HCT116 (cell line): ENCODE measurements at regions not wholly inside any gene's neighbourhood (a gene's known extent, or its start where the extent isn't known, plus 50 kb on each side); places are given as distances from the start of the nearest gene placed in this dataset.

Experiments used
- ATAC-seq: fragments of 200-7000 bp; cut with Tn5 transposase; 2 replicates; pipeline ENCODE4 v1.9.1; 2020; ENCODE audit warnings: mild to moderate bottlenecking, moderate library complexity
- BruUV-seq: library from RNA; stranded (reverse); fragments of 400-500 nt; replicated peaks from 2 replicates; lab custom pipeline; 2021; lab: Mats Ljungman, UMichigan
- CTCF ChIA-PET: fragments of 300-600 bp; sonication (Branson Sonifier 250); formaldehyde crosslinking; loops from one replicate; lab custom pipeline; 2021; ENCODE audit warnings: antibody characterized with exemption; lab: Charles Lee
- POLR2A ChIA-PET: fragments of 300-600, 350-600 bp; sonication (Branson Sonifier 250); formaldehyde crosslinking; loops from one replicate; lab custom pipeline; 2021; ENCODE audit warnings: antibody characterized with exemption; lab: Charles Lee
- RAD21 ChIA-PET, 2 experiments: fragments of 300-600 bp; sonication (Branson Sonifier 250); formaldehyde crosslinking; loops; one replicate each; lab custom pipeline; 2023; ENCODE audit warnings: low total read pairs in 2 of 2; ENCODE audit not compliant: uncharacterized antibody in 2 of 2, unreplicated experiment in 2 of 2, low non-redundant PET in 1 of 2; lab: Charles Lee
- DNase-seq: peaks from one replicate; pipeline ENCODE4 v3.0.0-alpha.2; 2010; ENCODE audit warnings: low read depth, low spot score
- H2AFZ ChIP-seq: fragments of 200-600 bp; shearing (Covaris generic), sonication (generic); 2 replicates; pipeline ENCODE4 v1.6.1; 2017; ENCODE audit warnings: low read depth, mixed run types, mixed read lengths, antibody characterized with exemption, low read length; ENCODE audit not compliant: poor library complexity, severe bottlenecking
- H3K27ac ChIP-seq: 2 replicates; pipeline ENCODE4 v1.5.1; 2012; ENCODE audit warnings: low read depth, low read length
- H3K27me3 ChIP-seq: fragments of 200-600 bp; sonication (generic); 2 replicates; pipeline ENCODE4 v1.6.1; 2016; ENCODE audit warnings: mixed run types, low read length, mixed read lengths; ENCODE audit not compliant: insufficient read depth
- H3K36me3 ChIP-seq, 2 experiments: fragments of 200-500 bp in 1 of 2; fragments of 200-600 bp in 1 of 2; sonication (Bioruptor generic) in 1 of 2; sonication (generic) in 1 of 2; 2 replicates each; pipeline versions ENCODE4 v1.5.1 to v1.6.1; 2014 to 2016; ENCODE audit warnings: low read length in 2 of 2, inconsistent platforms in 1 of 2, mixed read lengths in 1 of 2, mixed run types in 1 of 2; ENCODE audit not compliant: insufficient read depth in 2 of 2, control insufficient read depth in 1 of 2
- H3K4me1 ChIP-seq, 2 experiments: fragments of 200-600 bp in 1 of 2; sonication (generic) in 1 of 2; 2 replicates each; pipeline versions ENCODE4 v1.5.1 to v1.6.1; 2012 to 2017; ENCODE audit warnings: low read length in 2 of 2, inconsistent platforms in 1 of 2, mild to moderate bottlenecking in 1 of 2, mixed read lengths in 1 of 2, mixed run types in 1 of 2, moderate library complexity in 1 of 2; ENCODE audit not compliant: insufficient read depth in 2 of 2, control insufficient read depth in 1 of 2
- H3K4me2 ChIP-seq: fragments of 200-600 bp; sonication (generic); 2 replicates; pipeline ENCODE4 v1.6.1; 2017; ENCODE audit warnings: mixed run types, low read length, mixed read lengths
- H3K4me3 ChIP-seq, 2 experiments: fragments of 200-600 bp in 1 of 2; sonication (generic) in 1 of 2; replicated peaks in 1 of 2; 2 replicates each; pipeline ENCODE4 v1.5.1; 2011 to 2016; ENCODE audit warnings: low read length in 2 of 2, control low read depth in 1 of 2, low read depth in 1 of 2, mild to moderate bottlenecking in 1 of 2, mixed read lengths in 1 of 2, mixed run types in 1 of 2
- H3K79me2 ChIP-seq: fragments of 200-600 bp; sonication (generic); 2 replicates; pipeline ENCODE4 v1.6.1; 2017; ENCODE audit warnings: mild to moderate bottlenecking, mixed run types, low read length, moderate library complexity, mixed read lengths; ENCODE audit not compliant: insufficient read depth
- H3K9ac ChIP-seq: fragments of 200-600 bp; sonication (generic); 2 replicates; pipeline ENCODE4 v1.6.1; 2016; ENCODE audit warnings: low read length, mixed read lengths
- H3K9me2 ChIP-seq: fragments of 200-600 bp; sonication (generic), shearing (Covaris generic); 2 replicates; pipeline ENCODE4 v1.6.1; 2017; ENCODE audit warnings: mixed run types, mild to moderate bottlenecking, moderate library complexity; ENCODE audit not compliant: insufficient read depth
- H3K9me3 ChIP-seq, 2 experiments: fragments of 200-500 bp in 1 of 2; fragments of 200-600 bp in 1 of 2; sonication (Bioruptor generic) in 1 of 2; sonication (generic) in 1 of 2; 2 replicates each; pipeline ENCODE4 v1.6.1; 2014 to 2017; ENCODE audit warnings: low read length in 2 of 2, mixed read lengths in 2 of 2, inconsistent platforms in 1 of 2, low read depth in 1 of 2, mild to moderate bottlenecking in 1 of 2, mixed run types in 1 of 2, moderate library complexity in 1 of 2; ENCODE audit not compliant: control insufficient read depth in 1 of 2, insufficient read depth in 1 of 2
- H4K20me1 ChIP-seq: fragments of 200-600 bp; sonication (generic), shearing (Covaris generic); 2 replicates; pipeline ENCODE4 v1.6.1; 2017; ENCODE audit warnings: mixed run types, mild to moderate bottlenecking, moderate library complexity; ENCODE audit not compliant: insufficient read depth
- ATF3 ChIP-seq: IDR thresholded peaks from 2 replicates; pipeline ENCODE4 v1.6.1; 2012
- CEBPB ChIP-seq: IDR thresholded peaks from 2 replicates; pipeline ENCODE4 v1.6.1; 2012; ENCODE audit warnings: low read depth
- CTCF ChIP-seq, 3 experiments: fragments of 200-600 bp in 1 of 3; sonication (generic) in 1 of 3; IDR thresholded peaks in 2 of 3; conservative IDR thresholded peaks in 1 of 3; 2 replicates each; pipeline ENCODE4 v1.5.1; 2012 to 2017; ENCODE audit warnings: low read depth in 2 of 3, low read length in 2 of 3, antibody characterized with exemption in 1 of 3, borderline replicate concordance in 1 of 3, control low read depth in 1 of 3, mild to moderate bottlenecking in 1 of 3, mixed read lengths in 1 of 3, mixed run types in 1 of 3, moderate library complexity in 1 of 3; ENCODE audit not compliant: insufficient read depth in 1 of 3
- EGR1 ChIP-seq: IDR thresholded peaks from 2 replicates; pipeline ENCODE4 v1.6.1; 2012; ENCODE audit warnings: low read depth
- ELF1 ChIP-seq: IDR thresholded peaks from 2 replicates; pipeline ENCODE4 v1.6.1; 2012; ENCODE audit warnings: low read depth, borderline replicate concordance
- EZH2phosphoT487 ChIP-seq: fragments of 200-600 bp; IDR thresholded peaks from 2 replicates; pipeline ENCODE4 v1.6.1; 2018; ENCODE audit warnings: antibody characterized with exemption, borderline replicate concordance
- FOSL1 ChIP-seq: IDR thresholded peaks from 2 replicates; pipeline ENCODE4 v1.6.1; 2012; ENCODE audit warnings: low read depth
- JUND ChIP-seq: IDR thresholded peaks from 2 replicates; pipeline ENCODE4 v1.6.1; 2012
- MAX ChIP-seq: IDR thresholded peaks from 2 replicates; pipeline ENCODE4 v1.6.1; 2012
- POLR2A ChIP-seq: IDR thresholded peaks from 2 replicates; pipeline ENCODE4 v1.7.0; 2011; ENCODE audit warnings: borderline replicate concordance; ENCODE audit not compliant: insufficient read depth, insufficient read length; ENCODE audit errors: extremely low read depth
- POLR2AphosphoS5 ChIP-seq: IDR thresholded peaks from 2 replicates; pipeline ENCODE4 v1.6.1; 2011; ENCODE audit warnings: mild to moderate bottlenecking, low read depth, low read length, moderate library complexity
- REST ChIP-seq: IDR thresholded peaks from 2 replicates; pipeline ENCODE4 v1.6.1; 2012; ENCODE audit warnings: low read depth
- SIN3A ChIP-seq: IDR thresholded peaks from 2 replicates; pipeline ENCODE4 v1.6.1; 2012; ENCODE audit warnings: low read depth
- SP1 ChIP-seq: IDR thresholded peaks from 2 replicates; pipeline ENCODE4 v1.6.1; 2012; ENCODE audit warnings: low read depth
- SRF ChIP-seq: IDR thresholded peaks from 2 replicates; pipeline ENCODE4 v1.6.1; 2012; ENCODE audit warnings: low read depth
- TCF7L2 ChIP-seq: IDR thresholded peaks from 2 replicates; pipeline ENCODE4 v1.7.0; 2011; ENCODE audit warnings: borderline replicate concordance, inconsistent platforms; ENCODE audit not compliant: insufficient read depth, insufficient read length; ENCODE audit errors: extremely low read depth
- YY1 ChIP-seq: IDR thresholded peaks from 2 replicates; pipeline ENCODE4 v1.6.1; 2011; ENCODE audit warnings: low read length, low read depth, moderate library complexity, mild to moderate bottlenecking; ENCODE audit not compliant: insufficient replicate concordance; ENCODE audit errors: extremely low read depth
- ZBTB33 ChIP-seq: IDR thresholded peaks from 2 replicates; pipeline ENCODE4 v1.6.1; 2011; ENCODE audit warnings: mild to moderate bottlenecking, low read length, moderate library complexity; ENCODE audit not compliant: insufficient replicate concordance; ENCODE audit errors: extremely low read depth
- ZFX ChIP-seq: fragments of 450-650 bp; IDR thresholded peaks from 2 replicates; pipeline ENCODE4 v1.6.1; 2017
- ZNF274 ChIP-seq: fragments of 200-500 bp; sonication (Bioruptor generic); IDR thresholded peaks from 2 replicates; pipeline ENCODE4 v1.6.1; 2014; ENCODE audit warnings: mild to moderate bottlenecking, low read depth, low read length, inconsistent platforms
- intact Hi-C: fragments of 100-400 bp; cut with micrococcal nuclease; formaldehyde crosslinking; loops from 2 replicates; pipeline ENCODE4 v1.10.0; 2022

GRCh38 chr7:25037325-25037724 lies 57.3 kb upstream of the OSBPL3 start:
- Histone ChIP-seq H3K36me3 (no peaks in the 10 kb centered on the region), H3K27ac (no peak overlapping the region), H3K27me3 (no peaks in the 10 kb centered on the region), H3K4me2 (no peak overlapping the region), H3K4me3 (no peak overlapping the region), H4K20me1 (no peaks in the 10 kb centered on the region), H3K9ac (no peak overlapping the region), H3K79me2 (no peaks in the 10 kb centered on the region), H3K9me2 (no peaks in the 10 kb centered on the region), H2AFZ (no peak overlapping the region), H3K9me3 (no peaks in the 10 kb centered on the region), H3K4me1 (peaks cover 0 to 4% of the 10 kb centered on the region in 2 experiments; a peak in 1 of 4 replicates)
- ChIA-PET CTCF (no interaction called here), POLR2A (no interaction called here), RAD21 (no interaction called here)
- intact Hi-C loops: no loop called here
- no TSS peak for BruUV-seq
- no peak for DNase-seq
- TF ChIP-seq POLR2AphosphoS5 (no peak), ELF1 (no peak), SRF (no peak), CTCF (IDR thresholded peaks at IDR 0.05 in 2 of 3, conservative IDR thresholded peaks at IDR 0.05 in 1 of 3; ENCODE audit: borderline replicate concordance in 1 of 3, insufficient read depth in 1 of 3, low read depth in 2 of 3, low read length in 2 of 3) (no peak), YY1 (no peak), MAX (no peak), CEBPB (no peak), ZNF274 (no peak), REST (no peak), SP1 (no peak), JUND (no peak), ZFX (no peak), TCF7L2 (no peak), EGR1 (no peak), SIN3A (no peak), FOSL1 (no peak), EZH2phosphoT487 (no peak), POLR2A (no peak), ZBTB33 (no peak), ATF3 (no peak)
- no peak for ATAC-seq
